HepG2 (cell line): ENCODE measurements at regions not wholly inside any gene's neighbourhood (a gene's known extent, or its start where the extent isn't known, plus 50 kb on each side); places are given as distances from the start of the nearest gene placed in this dataset.

Source experiments
- ATAC-seq: fragments of 200-7000 bp; cut with Tn5 transposase; 3 replicates; pipeline ENCODE4 v1.9.1; 2020; ENCODE audit warnings: mild to moderate bottlenecking, moderate library complexity
- BruUV-seq: library from RNA; stranded (reverse); fragments of 400-500 nt; replicated peaks from 2 replicates; lab custom pipeline; 2021; lab: Mats Ljungman, UMichigan
- CTCF ChIA-PET: fragments of 300-600 bp; formaldehyde crosslinking; extraction: SDS; loops from one replicate; lab custom pipeline; 2021; ENCODE audit warnings: low total read pairs, inconsistent platforms, low intra/inter-chr PET ratio; lab: Yijun Ruan, JAX
- POLR2A ChIA-PET: fragments of 350-600 bp; sonication (Branson Sonifier 250); formaldehyde crosslinking; loops from one replicate; lab custom pipeline; 2020; ENCODE audit warnings: antibody characterized with exemption, inconsistent platforms; lab: Yijun Ruan, JAX
- DNase-seq: peaks from one replicate; pipeline ENCODE4 v3.0.0-alpha.2; 2015; ENCODE audit warnings: low spot score
- FAIRE-seq: peaks from 3 replicates; lab custom pipeline; 2011; peaks lifted over from hg19 to GRCh38; lab: Jason Lieb, UNC
- H2AFZ ChIP-seq: one replicate; pipeline ENCODE4 v1.6.1; 2011; ENCODE audit warnings: low read length, inconsistent platforms
- H3K27ac ChIP-seq: fragments of 300-600 bp; 3 replicates; pipeline ENCODE4 v1.8.0; 2011; ENCODE audit warnings: mixed run types, mild to moderate bottlenecking, mixed read lengths, low read length, inconsistent platforms; ENCODE audit not compliant: insufficient read depth; ENCODE audit errors: extremely low read length
- H3K27me3 ChIP-seq, 2 experiments: fragments of 200-600 bp in 1 of 2; 2 replicates in 1 of 2; 3 replicates in 1 of 2; pipeline versions ENCODE4 v1.6.0 to v1.8.0; 2011; ENCODE audit warnings: low read length in 2 of 2, mild to moderate bottlenecking in 2 of 2, moderate library complexity in 2 of 2, inconsistent platforms in 1 of 2; ENCODE audit not compliant: insufficient read depth in 2 of 2, control insufficient read depth in 1 of 2
- H3K36me3 ChIP-seq, 2 experiments: fragments of 200-600 bp in 1 of 2; replicated peaks in 1 of 2; 2 replicates in 1 of 2; 3 replicates in 1 of 2; pipeline versions ENCODE4 v1.5.1 to v1.8.0; 2011; ENCODE audit warnings: low read length in 2 of 2, inconsistent platforms in 1 of 2; ENCODE audit not compliant: insufficient read depth in 2 of 2, control insufficient read depth in 1 of 2
- H3K4me1 ChIP-seq: 2 replicates; pipeline ENCODE4 v1.5.1; 2012; ENCODE audit warnings: low read length, inconsistent platforms; ENCODE audit not compliant: insufficient read depth
- H3K4me2 ChIP-seq: 2 replicates; pipeline ENCODE4 v1.6.0; 2011; ENCODE audit warnings: low read depth, low read length, inconsistent platforms
- H3K4me3 ChIP-seq, 3 experiments: fragments of 200-600 bp in 1 of 3; sonication (generic), shearing (Covaris generic) in 1 of 3; replicated peaks in 1 of 3; 2 replicates each; pipeline ENCODE4 v1.5.1; 2011 to 2016; ENCODE audit warnings: low read length in 3 of 3, inconsistent platforms in 2 of 3, low read depth in 2 of 3, mild to moderate bottlenecking in 2 of 3, control low read depth in 1 of 3, mixed read lengths in 1 of 3; ENCODE audit not compliant: insufficient read depth in 1 of 3
- H3K79me2 ChIP-seq: one replicate; pipeline ENCODE4 v1.6.1; 2011; ENCODE audit warnings: low read length, inconsistent platforms; ENCODE audit not compliant: insufficient read depth
- H3K9ac ChIP-seq: 2 replicates; pipeline ENCODE4 v1.6.0; 2011; ENCODE audit warnings: mild to moderate bottlenecking, low read depth, low read length, inconsistent platforms; ENCODE audit not compliant: insufficient read depth
- H3K9me3 ChIP-seq: 2 replicates; pipeline ENCODE4 v1.5.1; 2012; ENCODE audit warnings: mild to moderate bottlenecking, low read length
- H4K20me1 ChIP-seq: 2 replicates; pipeline ENCODE4 v1.6.0; 2011; ENCODE audit warnings: inconsistent platforms, mild to moderate bottlenecking, low read length, moderate library complexity; ENCODE audit not compliant: insufficient read depth
- JARID2 ChIP-seq: sonication (generic); formaldehyde crosslinking; IDR thresholded peaks from 2 replicates; pipeline ENCODE4 v1.8.1; 2023; ENCODE audit warnings: missing genetic modification reagents, inconsistent platforms; ENCODE audit not compliant: insufficient replicate concordance
- KDM4B ChIP-seq: sonication (generic); formaldehyde crosslinking; IDR thresholded peaks from 2 replicates; pipeline ENCODE4 v1.4.0; 2020; ENCODE audit warnings: missing genetic modification reagents
- NFRKB ChIP-seq: fragments of 450-650 bp; IDR thresholded peaks from 2 replicates; pipeline ENCODE4 v1.6.1; 2017
- PAX8 ChIP-seq: sonication (generic); formaldehyde crosslinking; IDR thresholded peaks from 2 replicates; pipeline ENCODE4 v1.8.0; 2022; ENCODE audit warnings: mild to moderate bottlenecking, missing genetic modification reagents, borderline replicate concordance
- PCBP1 ChIP-seq: fragments of 200-400 bp; formaldehyde crosslinking; IDR thresholded peaks from 2 replicates; pipeline ENCODE4 v1.6.1; 2017; ENCODE audit warnings: mild to moderate bottlenecking, low read depth, low read length, borderline replicate concordance
- RORA ChIP-seq: sonication (generic); formaldehyde crosslinking; IDR thresholded peaks from 2 replicates; pipeline ENCODE4 v1.5.0; 2020; ENCODE audit warnings: mild to moderate bottlenecking, missing genetic modification reagents, moderate library complexity
- SP2 ChIP-seq: sonication (generic); formaldehyde crosslinking; IDR thresholded peaks from 2 replicates; pipeline ENCODE4 v1.5.1; 2020; ENCODE audit warnings: mild to moderate bottlenecking, missing genetic modification reagents
- TRIM24 ChIP-seq: sonication (generic); formaldehyde crosslinking; IDR thresholded peaks from 2 replicates; pipeline ENCODE4 v1.8.0; 2022; ENCODE audit warnings: mild to moderate bottlenecking, missing genetic modification reagents
- ZFP82 ChIP-seq: sonication (generic); formaldehyde crosslinking; IDR thresholded peaks from 2 replicates; pipeline ENCODE4 v1.5.1; 2020; ENCODE audit warnings: mild to moderate bottlenecking, missing genetic modification reagents, borderline replicate concordance
- ZNF263 ChIP-seq: sonication (generic); formaldehyde crosslinking; IDR thresholded peaks from 2 replicates; pipeline ENCODE4 v1.4.0; 2020; ENCODE audit warnings: missing genetic modification reagents
- ZNF430 ChIP-seq: sonication (generic); formaldehyde crosslinking; IDR thresholded peaks from 2 replicates; pipeline ENCODE4 v1.9.0; 2021; ENCODE audit warnings: mild to moderate bottlenecking, missing genetic modification reagents
- ZNF724P ChIP-seq: sonication (generic); formaldehyde crosslinking; IDR thresholded peaks from 2 replicates; pipeline ENCODE4 v1.8.0; 2022; ENCODE audit warnings: missing genetic modification reagents, borderline replicate concordance
- ZNF792 ChIP-seq: IDR thresholded peaks from 2 replicates; pipeline ENCODE4 v1.6.1; 2016
- WGBS: methylation state at CpG from one replicate; pipeline ENCODE4 v1.1.6; 2017; ENCODE audit warnings: low lambda C conversion rate; 5-methylcytosine and 5-hydroxymethylcytosine counted together
- in situ Hi-C: cut with HindIII; loops from 2 replicates; pipeline ENCODE4 v1.10.0; 2017; ENCODE audit warnings: low pct_unique_long_range_greater_than_20kb; ENCODE audit not compliant: extremely low pct_ligation_motif_present
- intact Hi-C: fragments of 100-400 bp; cut with micrococcal nuclease; formaldehyde crosslinking; loops from one replicate; pipeline ENCODE4 v1.10.0; 2022; ENCODE audit not compliant: unreplicated experiment
- TF ChIP-seq, protein P1 (sequence below): sonication (generic); formaldehyde crosslinking; IDR thresholded peaks from 2 replicates; pipeline ENCODE4 v1.4.0; 2020; ENCODE audit warnings: missing genetic modification reagents
- TF ChIP-seq, protein P2 (sequence below): IDR thresholded peaks from 2 replicates; pipeline ENCODE4 v1.4.0; 2020; ENCODE audit warnings: mild to moderate bottlenecking, missing genetic modification reagents
- TF ChIP-seq, protein P3 (sequence below): sonication (generic); formaldehyde crosslinking; IDR thresholded peaks from 2 replicates; pipeline ENCODE4 v1.4.0; 2020; ENCODE audit warnings: mild to moderate bottlenecking, missing genetic modification reagents

DNA sequence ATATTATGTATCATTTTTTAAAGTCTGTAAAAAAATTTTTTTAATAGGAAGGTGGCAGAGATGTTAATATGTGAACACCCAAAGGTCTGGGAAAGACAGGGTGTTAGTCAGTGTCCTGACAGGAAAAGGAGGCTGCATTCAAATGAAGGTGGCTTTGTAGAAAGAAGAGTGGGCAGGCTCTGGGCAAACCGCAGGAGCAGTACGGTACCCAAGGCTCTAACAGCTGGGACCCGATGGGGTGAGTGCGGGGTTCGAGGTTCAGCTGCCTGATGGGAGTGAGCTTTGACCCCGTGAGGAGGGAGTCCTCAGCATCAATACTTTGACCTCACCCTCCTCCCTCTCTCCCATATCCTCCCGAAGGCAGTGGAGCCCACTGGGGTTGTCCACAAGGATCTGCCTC lies 142.5 kb downstream of the C11orf91 start:
- CTCF ChIA-PET, result no interaction called here
- no peak for ATAC-seq
- H2AFZ ChIP-seq, result no peak overlapping the region

DNA sequence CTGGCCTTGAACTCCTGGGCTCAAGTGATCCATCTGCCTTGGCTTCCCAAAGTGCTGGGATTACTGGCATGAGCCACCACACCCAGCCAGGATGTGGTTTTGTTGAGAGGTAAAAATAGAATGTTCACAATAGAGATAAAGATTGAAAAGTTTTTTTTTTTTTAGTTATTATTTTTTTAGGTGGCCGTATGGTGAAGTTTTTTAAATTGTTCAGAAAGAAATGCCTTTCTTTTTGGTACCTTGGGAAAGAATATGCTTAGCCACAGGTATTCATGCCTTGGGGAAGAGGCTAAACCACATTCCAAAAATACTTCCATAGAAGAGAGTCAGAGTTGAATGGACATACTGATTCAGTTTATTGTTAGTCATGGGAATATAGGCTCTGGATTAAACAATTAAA lies 143.4 kb downstream of the C11orf91 start:
- no peaks in the 10 kb centered on the region for H3K79me2 ChIP-seq
- no peak overlapping the region for H3K4me3 ChIP-seq
- peaks cover 0 to 17% of the 10 kb centered on the region in 2 experiments; a peak in 3 of 5 replicates for H3K27me3 ChIP-seq
- no TSS peak for BruUV-seq
- WGBS, result 32% methylated on average over 1 of the region's 1 CpG
- no peak overlapping the region for H3K4me2 ChIP-seq
- FAIRE-seq, result no peak
- ChIA-PET CTCF (no interaction called here), POLR2A (no interaction called here)
- no peak overlapping the region for H3K27ac ChIP-seq
- H3K4me1 ChIP-seq, result no peaks in the 10 kb centered on the region
- no peaks in the 10 kb centered on the region for H3K9me3 ChIP-seq
- no peaks in the 10 kb centered on the region for H3K36me3 ChIP-seq
- H4K20me1 ChIP-seq, result no peaks in the 10 kb centered on the region
- H2AFZ ChIP-seq, result no peak overlapping the region
- H3K9ac ChIP-seq, result no peak overlapping the region
- no peak for DNase-seq
- ATAC-seq, result no peak
- in situ Hi-C loops (no loop called here), intact Hi-C loops (no loop called here)
- TF ChIP-seq JARID2 (CRISPR knock-in tag), result no peak
- no peak for TF ChIP-seq PCBP1
- no peak for TF ChIP-seq PAX8 (CRISPR knock-in tag)
- no peak for TF ChIP-seq ZNF792 (CRISPR knock-in tag)
- TF ChIP-seq, protein P1, sequence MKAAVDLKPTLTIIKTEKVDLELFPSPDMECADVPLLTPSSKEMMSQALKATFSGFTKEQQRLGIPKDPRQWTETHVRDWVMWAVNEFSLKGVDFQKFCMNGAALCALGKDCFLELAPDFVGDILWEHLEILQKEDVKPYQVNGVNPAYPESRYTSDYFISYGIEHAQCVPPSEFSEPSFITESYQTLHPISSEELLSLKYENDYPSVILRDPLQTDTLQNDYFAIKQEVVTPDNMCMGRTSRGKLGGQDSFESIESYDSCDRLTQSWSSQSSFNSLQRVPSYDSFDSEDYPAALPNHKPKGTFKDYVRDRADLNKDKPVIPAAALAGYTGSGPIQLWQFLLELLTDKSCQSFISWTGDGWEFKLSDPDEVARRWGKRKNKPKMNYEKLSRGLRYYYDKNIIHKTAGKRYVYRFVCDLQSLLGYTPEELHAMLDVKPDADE, result no peak
- no peak for TF ChIP-seq ZNF430 (CRISPR knock-in tag)
- TF ChIP-seq, protein P2, sequence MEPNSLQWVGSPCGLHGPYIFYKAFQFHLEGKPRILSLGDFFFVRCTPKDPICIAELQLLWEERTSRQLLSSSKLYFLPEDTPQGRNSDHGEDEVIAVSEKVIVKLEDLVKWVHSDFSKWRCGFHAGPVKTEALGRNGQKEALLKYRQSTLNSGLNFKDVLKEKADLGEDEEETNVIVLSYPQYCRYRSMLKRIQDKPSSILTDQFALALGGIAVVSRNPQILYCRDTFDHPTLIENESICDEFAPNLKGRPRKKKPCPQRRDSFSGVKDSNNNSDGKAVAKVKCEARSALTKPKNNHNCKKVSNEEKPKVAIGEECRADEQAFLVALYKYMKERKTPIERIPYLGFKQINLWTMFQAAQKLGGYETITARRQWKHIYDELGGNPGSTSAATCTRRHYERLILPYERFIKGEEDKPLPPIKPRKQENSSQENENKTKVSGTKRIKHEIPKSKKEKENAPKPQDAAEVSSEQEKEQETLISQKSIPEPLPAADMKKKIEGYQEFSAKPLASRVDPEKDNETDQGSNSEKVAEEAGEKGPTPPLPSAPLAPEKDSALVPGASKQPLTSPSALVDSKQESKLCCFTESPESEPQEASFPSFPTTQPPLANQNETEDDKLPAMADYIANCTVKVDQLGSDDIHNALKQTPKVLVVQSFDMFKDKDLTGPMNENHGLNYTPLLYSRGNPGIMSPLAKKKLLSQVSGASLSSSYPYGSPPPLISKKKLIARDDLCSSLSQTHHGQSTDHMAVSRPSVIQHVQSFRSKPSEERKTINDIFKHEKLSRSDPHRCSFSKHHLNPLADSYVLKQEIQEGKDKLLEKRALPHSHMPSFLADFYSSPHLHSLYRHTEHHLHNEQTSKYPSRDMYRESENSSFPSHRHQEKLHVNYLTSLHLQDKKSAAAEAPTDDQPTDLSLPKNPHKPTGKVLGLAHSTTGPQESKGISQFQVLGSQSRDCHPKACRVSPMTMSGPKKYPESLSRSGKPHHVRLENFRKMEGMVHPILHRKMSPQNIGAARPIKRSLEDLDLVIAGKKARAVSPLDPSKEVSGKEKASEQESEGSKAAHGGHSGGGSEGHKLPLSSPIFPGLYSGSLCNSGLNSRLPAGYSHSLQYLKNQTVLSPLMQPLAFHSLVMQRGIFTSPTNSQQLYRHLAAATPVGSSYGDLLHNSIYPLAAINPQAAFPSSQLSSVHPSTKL, result no peak
- no peak for TF ChIP-seq KDM4B (CRISPR knock-in tag)
- no peak for TF ChIP-seq TRIM24 (CRISPR knock-in tag)
- TF ChIP-seq, protein P3, sequence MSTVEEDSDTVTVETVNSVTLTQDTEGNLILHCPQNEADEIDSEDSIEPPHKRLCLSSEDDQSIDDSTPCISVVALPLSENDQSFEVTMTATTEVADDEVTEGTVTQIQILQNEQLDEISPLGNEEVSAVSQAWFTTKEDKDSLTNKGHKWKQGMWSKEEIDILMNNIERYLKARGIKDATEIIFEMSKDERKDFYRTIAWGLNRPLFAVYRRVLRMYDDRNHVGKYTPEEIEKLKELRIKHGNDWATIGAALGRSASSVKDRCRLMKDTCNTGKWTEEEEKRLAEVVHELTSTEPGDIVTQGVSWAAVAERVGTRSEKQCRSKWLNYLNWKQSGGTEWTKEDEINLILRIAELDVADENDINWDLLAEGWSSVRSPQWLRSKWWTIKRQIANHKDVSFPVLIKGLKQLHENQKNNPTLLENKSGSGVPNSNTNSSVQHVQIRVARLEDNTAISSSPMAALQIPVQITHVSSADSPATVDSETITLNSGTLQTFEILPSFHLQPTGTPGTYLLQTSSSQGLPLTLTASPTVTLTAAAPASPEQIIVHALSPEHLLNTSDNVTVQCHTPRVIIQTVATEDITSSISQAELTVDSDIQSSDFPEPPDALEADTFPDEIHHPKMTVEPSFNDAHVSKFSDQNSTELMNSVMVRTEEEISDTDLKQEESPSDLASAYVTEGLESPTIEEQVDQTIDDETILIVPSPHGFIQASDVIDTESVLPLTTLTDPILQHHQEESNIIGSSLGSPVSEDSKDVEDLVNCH (CRISPR knock-in tag), result no peak

More for the DNA sequence above, 142.5 kb downstream of the C11orf91 start:
- Histone ChIP-seq H3K4me2 (no peak overlapping the region), H3K4me3 (no peak overlapping the region), H3K4me1 (no peaks in the 10 kb centered on the region), H3K9ac (no peak overlapping the region), H3K27ac (no peak overlapping the region), H4K20me1 (no peaks in the 10 kb centered on the region), H3K27me3 (peaks cover 0 to 19% of the 10 kb centered on the region in 2 experiments; a peak in 3 of 5 replicates), H3K79me2 (no peaks in the 10 kb centered on the region), H3K9me3 (no peaks in the 10 kb centered on the region), H3K36me3 (no peaks in the 10 kb centered on the region)
- no TSS peak for BruUV-seq
- intact Hi-C loops (no loop called here), in situ Hi-C loops (no loop called here)
- DNase-seq (no peak), FAIRE-seq (no peak)
- POLR2A ChIA-PET, result no interaction called here
- 0% methylated on average over 2 of the region's 7 CpGs for WGBS
- TF ChIP-seq ZNF792 (CRISPR knock-in tag) (no peak), ZFP82 (CRISPR knock-in tag) (no peak), SP2 (no peak), NFRKB (no peak), RORA (no peak), ZNF263 (peak; percentile 69; the same call in 1 of the 2 replicates), ZNF724P (CRISPR knock-in tag) (no peak)
